ENCODE measurements at regions not wholly inside any gene's neighbourhood (a gene's known extent, or its start where the extent isn't known, plus 50 kb on each side); places are given as distances from the start of the nearest gene placed in this dataset.

GRCh38 chr17:77421630-77421972 lies 280.8 kb downstream of the SEC14L1 start:
- DNase-seq = no peak

DNA sequence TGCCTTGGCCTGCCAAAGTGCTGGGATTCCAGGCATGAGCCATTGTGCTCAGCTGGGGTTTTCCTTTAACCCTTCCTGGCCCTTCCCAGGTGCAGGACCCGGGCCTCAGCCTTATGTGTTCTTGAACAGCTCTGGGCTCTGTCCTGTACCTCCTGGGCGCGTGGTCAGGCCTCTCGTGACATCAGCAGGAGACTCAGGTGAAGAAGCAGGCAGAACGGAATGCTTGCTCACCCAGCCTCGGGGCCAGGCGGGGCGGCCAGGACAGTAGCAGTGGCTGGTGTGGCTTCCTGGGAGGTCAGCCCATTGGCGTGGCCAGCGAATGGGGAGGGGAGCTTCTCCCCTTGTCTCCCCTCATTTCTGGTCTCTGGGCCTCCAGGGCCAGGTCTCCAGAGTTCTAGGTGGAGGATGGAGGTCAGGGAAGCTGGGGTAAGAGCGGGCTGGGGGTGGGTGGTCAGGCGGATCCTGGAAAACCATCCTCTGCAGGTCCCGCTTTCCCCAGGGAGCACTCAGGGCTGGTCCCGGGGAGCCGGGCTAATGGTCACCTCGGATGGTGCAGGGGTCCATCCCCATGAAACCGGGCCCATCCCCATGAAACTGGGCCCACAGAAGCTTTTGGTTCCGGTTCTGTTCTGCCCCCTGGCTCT lies 281.5 kb downstream of the SEC14L1 start:
- no peak for DNase-seq

DNA sequence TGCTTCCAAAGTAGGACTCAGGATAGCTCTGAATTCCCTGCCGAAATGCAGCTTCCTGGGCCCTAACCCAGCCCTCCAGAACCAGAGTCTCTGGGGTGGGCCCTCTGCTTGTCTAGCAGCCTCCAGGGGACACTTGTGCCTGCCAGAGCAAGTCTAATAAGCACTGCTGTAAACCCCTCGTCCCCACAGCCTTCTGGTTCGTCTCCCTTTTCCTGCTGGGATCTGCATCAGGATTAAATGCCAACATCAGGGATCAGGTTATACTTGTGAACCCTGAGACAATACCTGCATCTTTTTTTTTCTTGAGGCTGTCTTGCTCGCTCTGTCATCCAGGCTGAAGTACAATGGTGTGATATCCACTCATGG lies 282.0 kb downstream of the SEC14L1 start:
- DNase-seq = no peak

DNA sequence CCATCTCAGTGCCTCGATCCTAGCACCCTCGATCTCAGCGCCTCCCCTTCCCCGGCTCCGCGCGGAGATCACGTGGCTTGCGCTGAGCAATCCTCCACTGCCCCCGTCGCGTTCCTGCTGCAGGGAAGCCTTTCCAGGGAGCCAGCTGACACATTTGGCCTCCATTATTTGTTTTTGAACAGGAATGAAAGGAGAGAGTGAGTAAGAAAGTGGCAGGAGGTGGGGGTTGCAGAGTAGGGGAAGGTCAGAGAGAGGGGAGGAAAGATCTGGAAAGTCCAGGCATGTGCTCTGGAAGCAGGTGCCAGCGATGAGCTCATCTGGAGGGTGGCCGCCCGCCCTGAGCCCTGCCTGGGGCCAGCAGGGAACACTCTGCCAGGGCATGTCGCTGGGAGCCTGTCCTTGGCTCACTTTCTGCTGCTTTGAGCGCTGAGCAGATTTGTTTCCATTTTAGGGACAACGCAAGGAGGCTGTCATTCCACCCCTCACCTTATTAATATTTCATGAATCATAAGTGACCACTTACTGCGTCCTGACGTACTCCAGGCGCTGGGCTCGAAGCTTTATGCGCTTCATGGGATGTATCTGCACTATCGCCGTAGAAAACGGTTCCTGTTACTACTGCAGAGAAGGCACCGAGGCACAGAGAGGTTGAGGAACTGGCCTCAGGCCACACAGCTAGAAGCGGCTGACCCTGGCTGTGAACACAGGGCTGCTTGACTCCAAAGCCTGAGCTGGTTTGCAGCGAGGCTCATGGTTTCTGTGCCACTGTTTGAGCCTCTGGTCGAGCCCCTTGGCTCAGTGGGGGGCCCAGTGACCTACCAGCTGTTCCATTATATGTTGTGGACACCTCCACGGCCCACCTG lies 283.1 kb downstream of the SEC14L1 start:
- no peak for DNase-seq

GRCh38 chr17:77424585-77425344 lies 284.0 kb downstream of the SEC14L1 start:
- DNase-seq = no peak

DNA sequence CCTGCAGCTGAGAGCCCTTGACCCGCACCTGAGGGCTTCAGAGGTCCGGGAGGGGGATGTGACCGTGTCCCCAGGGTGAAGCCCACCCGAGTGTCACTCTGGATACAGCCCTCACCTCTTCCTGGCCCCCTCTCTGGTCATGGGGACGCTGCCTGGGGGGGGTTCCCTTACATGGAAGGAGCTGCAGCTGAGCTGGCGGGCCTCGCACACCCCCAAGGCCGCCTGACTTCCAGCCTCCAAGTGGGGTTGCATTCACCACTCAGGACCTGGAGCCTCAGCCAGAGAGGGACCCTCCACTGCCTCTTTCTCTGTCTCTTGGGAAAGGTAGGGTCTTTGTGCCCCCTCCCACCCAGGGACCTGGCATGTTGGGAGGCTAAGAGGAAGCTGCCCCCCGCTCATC lies 284.6 kb downstream of the SEC14L1 start:
- DNase-seq = no peak

DNA sequence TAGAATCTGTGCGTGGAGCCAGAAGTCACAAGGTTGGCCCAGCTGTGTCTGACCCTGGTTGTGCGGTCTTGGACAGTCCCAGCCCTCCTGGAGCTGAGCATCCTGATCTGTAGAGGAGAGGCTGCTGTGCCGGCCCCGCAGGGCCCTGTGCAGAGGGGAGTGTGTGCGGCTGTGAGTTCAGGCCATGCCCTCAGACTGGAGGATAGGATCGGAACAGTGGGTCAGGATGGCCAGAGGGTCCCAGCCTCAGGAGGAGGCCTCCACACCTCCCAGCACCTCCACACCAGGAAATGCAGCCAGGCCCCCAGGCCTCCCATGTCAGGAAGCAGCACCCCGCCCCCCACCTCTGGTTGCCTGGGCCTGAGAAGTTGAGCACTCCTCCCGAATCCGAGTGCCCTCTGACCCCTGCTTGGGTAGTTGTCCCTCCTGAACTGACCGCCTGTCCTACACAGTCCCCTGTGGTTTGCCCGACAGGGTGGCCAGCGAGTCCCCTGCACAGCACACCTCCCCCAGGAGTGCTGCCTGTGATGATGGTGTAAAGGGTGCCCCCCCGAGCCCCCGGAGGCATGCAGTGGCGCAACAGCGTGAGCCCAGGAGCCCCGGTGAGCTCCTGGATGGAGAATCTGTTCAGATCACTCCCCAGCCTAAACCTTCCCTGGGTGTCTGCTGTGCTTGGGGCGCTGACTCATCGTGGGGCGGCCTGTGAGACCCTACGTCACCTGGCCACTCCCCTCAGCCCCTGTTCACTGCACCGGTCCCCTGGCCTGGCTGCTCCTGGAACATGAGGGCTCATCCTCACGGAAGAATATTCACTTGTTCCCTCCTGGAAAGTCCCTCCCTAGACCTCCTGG lies 285.2 kb downstream of the SEC14L1 start:
- DNase-seq = no peak

- DNase-seq = no peak
Measured at GRCh38 chr17:77426676-77427386, 286.1 kb downstream of the SEC14L1 start.

DNA sequence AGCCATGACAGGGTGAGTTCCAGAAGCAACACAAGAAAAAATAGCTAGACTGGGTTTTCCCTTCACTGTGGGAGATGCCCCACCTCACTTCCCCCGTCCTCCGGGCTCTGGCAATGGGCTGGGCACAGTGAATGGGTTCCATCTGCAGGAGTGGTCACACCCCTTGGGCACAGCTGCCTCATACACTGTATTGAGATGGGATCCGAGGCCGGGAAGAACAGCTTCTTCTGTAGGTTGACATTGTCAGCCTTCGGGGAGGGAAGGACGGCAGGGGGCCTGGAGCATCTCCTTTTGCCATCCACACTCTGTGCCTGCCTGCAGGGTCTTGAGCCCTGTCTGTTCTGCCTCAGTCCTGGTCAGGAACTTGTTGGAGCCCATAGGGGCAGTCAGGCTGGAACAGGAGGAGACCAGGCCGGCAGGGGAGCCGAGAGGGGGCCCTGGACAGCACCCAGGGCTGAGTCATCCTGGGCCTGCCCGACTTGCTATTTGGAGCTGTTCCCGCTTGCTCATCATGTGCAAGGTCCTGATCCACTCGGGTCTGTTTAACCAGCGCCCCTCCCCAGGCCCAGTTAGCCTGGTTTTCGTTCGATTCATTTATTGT lies 286.7 kb downstream of the SEC14L1 start:
- no peak for DNase-seq

DNA sequence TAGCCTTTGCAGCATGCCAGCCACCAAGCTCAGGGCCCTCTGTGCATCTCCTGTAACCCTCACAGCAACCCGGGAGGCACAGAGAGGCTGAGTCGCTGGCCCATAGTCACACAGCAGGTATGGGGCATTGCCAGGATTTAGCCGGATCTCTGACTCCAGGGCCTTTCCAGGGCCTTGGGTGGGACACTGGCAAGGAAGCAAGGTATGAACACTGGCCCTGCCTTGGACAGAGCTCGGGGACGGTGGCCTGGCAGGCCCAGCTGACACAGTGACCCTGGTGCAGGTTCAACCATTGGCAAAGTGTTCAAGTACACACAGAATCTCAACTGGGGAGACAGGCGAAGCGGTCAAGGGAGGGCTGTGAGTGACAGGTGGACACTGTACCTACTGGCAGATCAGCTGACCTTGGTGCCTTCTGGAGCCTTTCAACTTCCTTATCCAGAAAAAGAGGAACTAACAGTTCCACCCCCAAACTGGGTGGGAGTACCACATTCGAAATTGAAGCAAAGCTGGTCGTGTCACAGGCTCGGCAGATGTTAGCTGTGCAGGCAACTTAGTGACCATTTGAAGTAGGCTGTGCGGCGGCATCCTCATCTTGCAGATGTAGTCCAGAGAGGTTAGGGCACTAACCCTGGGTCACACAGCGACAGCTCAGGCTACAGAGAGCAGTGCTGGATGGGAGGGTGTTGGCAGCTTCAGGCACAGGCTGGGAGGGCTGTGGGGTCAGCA lies 287.4 kb downstream of the SEC14L1 start:
- DNase-seq = no peak

DNA sequence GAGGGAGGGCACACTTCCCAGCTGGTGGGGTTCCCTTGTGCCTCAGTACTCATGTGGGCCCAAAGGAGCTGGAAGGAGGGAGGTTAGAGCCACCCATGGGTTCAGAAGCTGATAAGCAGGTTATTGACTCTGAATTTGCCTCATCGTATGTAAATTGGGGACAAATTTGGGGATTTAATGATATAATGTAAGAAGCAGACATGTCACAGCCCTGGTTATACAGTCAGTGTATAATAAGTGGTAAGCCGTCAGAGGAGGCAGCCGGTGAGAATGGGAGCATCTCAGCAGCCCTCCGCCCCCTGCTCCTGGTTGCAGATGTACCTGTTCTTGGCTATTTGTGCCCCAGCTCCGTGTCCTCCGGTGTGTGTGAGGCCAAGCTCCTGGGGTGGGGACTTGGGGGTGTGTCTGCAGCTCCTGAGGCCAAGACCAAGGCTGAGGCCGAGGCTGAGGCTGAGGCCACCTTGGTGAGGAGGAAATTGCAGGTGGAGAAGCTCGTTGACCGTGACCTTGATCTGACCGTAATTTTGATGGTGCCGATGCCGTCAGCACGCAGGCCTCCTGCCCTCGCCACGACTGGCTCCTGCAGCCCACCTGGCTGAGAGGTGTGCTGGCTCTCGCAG lies 288.1 kb downstream of the SEC14L1 start:
- no peak for DNase-seq

DNA sequence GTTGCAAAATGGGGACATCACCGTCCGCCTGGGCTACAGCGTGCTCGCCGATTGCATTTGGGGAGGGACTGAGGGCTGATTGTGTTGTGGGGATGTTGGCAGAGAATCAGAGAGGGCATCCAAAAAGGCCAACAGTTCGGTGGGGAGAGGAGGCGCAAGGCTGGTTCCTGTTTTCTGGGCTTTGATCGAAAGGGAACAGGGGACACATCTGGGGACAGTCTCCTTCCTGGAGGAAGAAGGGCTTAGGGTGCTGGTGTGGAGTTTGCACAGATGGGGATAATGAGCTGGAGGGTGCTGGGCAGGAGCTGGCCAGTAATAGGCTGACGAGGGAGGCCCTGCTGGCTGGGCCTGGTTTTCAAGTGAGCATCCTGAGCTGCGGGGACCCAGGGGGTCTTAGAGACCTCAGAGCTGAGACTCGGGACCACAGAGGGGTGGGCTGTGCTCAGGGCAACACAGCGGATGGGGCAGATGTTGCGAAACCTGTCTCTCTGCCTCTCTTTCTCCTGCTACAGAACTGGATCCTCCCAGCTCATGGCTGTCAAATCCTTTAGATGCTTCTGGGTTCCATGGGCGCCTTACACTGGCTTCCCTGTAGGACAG lies 288.7 kb downstream of the SEC14L1 start:
- no peak for DNase-seq

- DNase-seq = no peak
Measured at GRCh38 chr17:77429969-77430752, 289.4 kb downstream of the SEC14L1 start.

DNA sequence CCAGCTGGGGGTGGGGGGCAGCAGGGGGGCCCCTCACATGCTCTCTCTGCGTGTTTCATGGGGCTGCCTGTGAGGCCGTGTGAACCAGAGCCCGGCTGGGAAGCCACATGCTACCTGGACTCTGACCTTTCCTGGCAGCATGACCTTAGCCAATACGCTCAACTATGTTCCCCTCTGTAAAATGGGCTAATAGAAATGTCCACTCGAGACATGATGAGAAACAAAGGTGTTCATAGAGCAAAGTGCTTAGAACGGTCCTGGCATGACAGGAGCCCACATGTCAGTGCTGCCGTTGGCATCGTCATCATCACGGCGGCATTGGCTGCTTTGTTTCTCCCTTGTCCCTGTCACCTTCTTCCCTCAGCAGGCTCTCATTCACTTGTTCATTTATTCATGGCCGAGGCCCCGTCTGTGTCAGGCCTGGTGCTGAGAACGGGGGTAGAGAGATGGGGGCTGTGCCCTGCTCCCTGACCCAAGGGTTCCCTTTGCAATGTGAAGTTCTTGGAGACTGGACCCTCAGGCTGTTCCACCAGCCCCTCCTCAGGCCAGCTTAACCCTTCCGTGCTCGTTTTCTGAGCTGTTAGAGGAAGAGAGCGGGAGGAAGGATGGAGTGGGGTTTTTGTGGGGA lies 291.4 kb downstream of the SEC14L1 start:
- no peak for DNase-seq

GRCh38 chr17:77432742-77433141 lies 292.0 kb downstream of the SEC14L1 start:
- no peak for DNase-seq

DNA sequence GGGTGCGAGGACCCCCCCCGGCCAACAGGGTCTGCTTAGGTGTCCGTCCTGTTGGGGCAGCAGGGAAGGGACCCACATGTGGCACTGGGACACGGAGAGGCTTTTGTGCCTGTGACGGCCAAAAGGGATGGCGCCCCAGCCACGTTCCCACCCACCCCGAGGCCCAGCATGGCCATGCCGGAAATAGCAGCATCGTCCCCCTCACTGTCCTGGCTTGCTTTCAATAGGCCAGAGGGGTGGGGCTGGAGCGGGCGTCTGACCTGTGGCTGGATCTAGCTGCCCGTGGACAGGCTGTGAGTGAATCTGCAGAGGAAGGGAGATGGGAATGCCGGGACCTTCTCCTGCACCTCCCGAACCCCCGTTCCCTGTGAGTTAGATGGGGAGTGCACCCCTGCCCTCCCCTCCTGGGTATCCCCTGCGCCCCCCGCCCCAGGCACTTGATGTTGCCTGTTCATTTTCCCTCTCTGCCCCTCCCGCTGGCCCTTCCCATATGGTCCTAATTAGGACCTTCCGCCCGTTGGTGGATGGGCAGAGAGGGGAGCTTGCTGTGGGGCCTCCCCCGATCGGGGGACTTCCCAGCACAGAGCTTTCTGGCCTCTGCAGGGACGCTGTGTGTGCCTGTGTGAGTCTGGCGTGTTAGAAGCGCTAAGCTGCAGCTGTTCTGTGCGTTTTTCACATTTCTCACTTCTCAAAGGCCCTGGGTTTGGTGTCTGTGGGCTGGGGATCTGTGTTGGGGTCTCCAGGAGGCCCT lies 292.8 kb downstream of the SEC14L1 start:
- DNase-seq = no peak

GRCh38 chr17:77434136-77435114 lies 293.7 kb downstream of the SEC14L1 start:
- DNase-seq = no peak
